Heart left ventricle (tissue), 13 donors: ENCODE measurements at regions not wholly inside any gene's neighbourhood (a gene's known extent, or its start where the extent isn't known, plus 50 kb on each side); places are given as distances from the start of the nearest gene placed in this dataset.

ENCODE experiments used
- CTCF ChIP-seq, 12 donors: fragments of 200-600 bp; sonication (generic) in 4 of 12; IDR thresholded peaks; one replicate each; pipeline versions ENCODE4 v1.5.0 to v1.8.0; 2018 to 2022; ENCODE audit warnings: antibody characterized with exemption in 12 of 12, mild to moderate bottlenecking in 5 of 12
- POLR2A ChIP-seq, 2 donors: fragments of 450-650 bp; IDR thresholded peaks; one replicate each; pipeline ENCODE4 v1.6.1; 2017; ENCODE audit warnings: antibody characterized with exemption in 2 of 2, mild to moderate bottlenecking in 2 of 2, moderate library complexity in 2 of 2
- donor health status: ischemic (EF 13 %, LVEDD 7.1; RV severe dilation, severe dysfunction).
- donor health status: DM: no; HTN: yes; CAD: no.
- donor health status: DM: no; HTN: no; CAD: no.
- donor health status: ischemic (EF 25% LVEDD 6.9; RV normal size, moderate dysfunction).
- donor health status: ischemic (EF 25% LVEDD 5.7; RV mildly dilated, moderate dysfunction).
- donor health status: ischemic (EF 35%, LVEDD 5.7; RV mildly dilated, moderate dysfunction).
- donor health status: nonischemic (EF 11% LVEDD 7.7; RV severe dilation, severe dysfunction).
- donor health status: DM: yes; HTN: yes; CAD: no.
- donor health status: PGD.
- donor health status: ischemic (EF 29% LVEDD 5.4; RV normal size, mild dysfunction).
- donor health status: nonischemic (EF 23%, LVEDD 6.1; RV moderate dilation, normal function).

- TF ChIP-seq CTCF (IDR thresholded peaks at IDR 0.05) (no peak), POLR2A (IDR thresholded peaks at IDR 0.05) (no peak)
These were observed 320.1 kb upstream of the FMN2 start for GRCh38 chr1:239771550-239771949.
